ENCODE measurements at regions not wholly inside any gene's neighbourhood (a gene's known extent, or its start where the extent isn't known, plus 50 kb on each side); places are given as distances from the start of the nearest gene placed in this dataset.

DNA sequence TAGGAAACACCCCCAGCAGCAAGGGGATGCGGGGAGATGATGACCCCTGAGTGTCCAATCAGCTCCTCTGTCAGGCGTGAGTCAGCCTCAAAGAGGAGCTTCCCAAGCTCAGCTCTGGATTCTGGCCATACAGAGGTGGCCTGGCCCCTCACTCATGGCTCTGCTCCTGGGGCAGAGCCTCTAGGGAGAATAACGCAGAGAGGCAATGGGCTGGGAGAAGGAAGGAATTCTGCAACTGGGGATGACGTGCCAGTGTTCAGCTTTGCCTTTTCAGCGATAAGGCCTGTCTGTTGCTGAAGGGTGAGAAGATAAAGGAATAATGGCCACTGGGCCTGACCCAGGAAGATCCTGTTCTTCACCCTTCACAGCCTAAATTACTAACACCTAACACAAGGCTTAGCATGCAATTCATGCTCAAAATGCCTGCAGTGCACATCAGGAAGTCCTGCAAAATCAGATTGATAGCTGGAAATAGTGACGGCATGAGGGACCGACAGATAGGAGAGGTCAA, 92.2 kb downstream of the TBX19 start:
- Mint-ChIP-seq H3K4me3 (no peak overlapping the region), H3K36me3 (no peaks in the 10 kb centered on the region), H3K27ac (no peak overlapping the region), H3K27me3 (ENCODE audit: low read depth in 3 of 3) (peaks cover 1 to 6% (median 3%) of the 10 kb centered on the region in 3 donors), H3K9me3 (no peaks in the 10 kb centered on the region), H3K4me1 (peaks cover 1% of the 10 kb centered on the region)
- intact Hi-C loops (cut with micrococcal nuclease): no loop called here
- H3K4me2 ChIP-seq (replicated peaks; ENCODE audit: extremely low read depth, low read length, poor library complexity, severe bottlenecking): no peak overlapping the region
- DNase-seq: no peak
- no peak overlapping the region for H3K4me3 ChIP-seq (replicated peaks in 1 of 3; ENCODE audit: low read depth in 2 of 3, low read length in 3 of 3)
- no peaks in the 10 kb centered on the region for H3K27me3 ChIP-seq (ENCODE audit: control insufficient read depth in 2 of 2, insufficient read depth in 2 of 2, low read length in 2 of 2)
- 57% methylated on average over 3 of the region's 7 CpGs for WGBS (ENCODE audit: insufficient coverage)
- no peak overlapping the region for H3K9ac ChIP-seq (ENCODE audit: insufficient read depth, low read length, poor library complexity, severe bottlenecking)
- H4K20me1 ChIP-seq (ENCODE audit: insufficient read depth, low read length): no peaks in the 10 kb centered on the region
- TF ChIP-seq, protein P1, sequence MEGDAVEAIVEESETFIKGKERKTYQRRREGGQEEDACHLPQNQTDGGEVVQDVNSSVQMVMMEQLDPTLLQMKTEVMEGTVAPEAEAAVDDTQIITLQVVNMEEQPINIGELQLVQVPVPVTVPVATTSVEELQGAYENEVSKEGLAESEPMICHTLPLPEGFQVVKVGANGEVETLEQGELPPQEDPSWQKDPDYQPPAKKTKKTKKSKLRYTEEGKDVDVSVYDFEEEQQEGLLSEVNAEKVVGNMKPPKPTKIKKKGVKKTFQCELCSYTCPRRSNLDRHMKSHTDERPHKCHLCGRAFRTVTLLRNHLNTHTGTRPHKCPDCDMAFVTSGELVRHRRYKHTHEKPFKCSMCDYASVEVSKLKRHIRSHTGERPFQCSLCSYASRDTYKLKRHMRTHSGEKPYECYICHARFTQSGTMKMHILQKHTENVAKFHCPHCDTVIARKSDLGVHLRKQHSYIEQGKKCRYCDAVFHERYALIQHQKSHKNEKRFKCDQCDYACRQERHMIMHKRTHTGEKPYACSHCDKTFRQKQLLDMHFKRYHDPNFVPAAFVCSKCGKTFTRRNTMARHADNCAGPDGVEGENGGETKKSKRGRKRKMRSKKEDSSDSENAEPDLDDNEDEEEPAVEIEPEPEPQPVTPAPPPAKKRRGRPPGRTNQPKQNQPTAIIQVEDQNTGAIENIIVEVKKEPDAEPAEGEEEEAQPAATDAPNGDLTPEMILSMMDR (IDR thresholded peaks at IDR 0.05): no peak
- no peaks in the 10 kb centered on the region for H3K9me3 ChIP-seq (replicated peaks in 1 of 2; ENCODE audit: control insufficient read depth in 1 of 2, insufficient read depth in 1 of 2, low read length in 2 of 2)
- H3K79me2 ChIP-seq (ENCODE audit: insufficient read depth, low read length): no peaks in the 10 kb centered on the region
- no peaks in the 10 kb centered on the region for H3K4me1 ChIP-seq (ENCODE audit: control insufficient read depth in 1 of 2, insufficient read depth in 2 of 2, low read length in 2 of 2)
- H3K27ac ChIP-seq (ENCODE audit: low read depth in 1 of 2, low read length in 2 of 2): no peak overlapping the region
- no peak overlapping the region for H2AFZ ChIP-seq (ENCODE audit: insufficient read depth, low read depth, low read length, poor library complexity, severe bottlenecking)
- no peaks in the 10 kb centered on the region for H3K36me3 ChIP-seq (replicated peaks in 1 of 2; ENCODE audit: control insufficient read depth in 1 of 2, insufficient read depth in 2 of 2, low read length in 2 of 2)

DNA sequence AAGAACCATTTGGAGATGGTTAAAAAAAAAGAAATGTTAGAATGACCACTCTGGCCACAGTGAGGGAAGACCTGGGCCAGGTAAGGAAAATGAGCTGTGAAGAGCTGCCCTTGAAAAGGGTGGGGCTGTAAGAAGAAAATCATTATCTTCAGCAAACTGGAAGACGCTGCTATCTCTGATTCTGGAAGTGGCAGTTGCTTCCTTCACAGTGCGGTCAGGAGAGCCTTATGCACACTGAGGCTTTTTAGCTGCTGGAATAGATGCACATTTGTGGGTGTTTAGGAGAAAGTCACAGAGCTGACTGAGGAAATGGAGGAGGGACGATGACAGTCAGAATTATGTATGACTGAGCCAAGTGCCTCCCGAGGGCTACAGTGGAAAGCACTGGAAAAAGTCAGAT, 91.6 kb downstream of the TBX19 start:
- Mint-ChIP-seq H3K36me3 (no peaks in the 10 kb centered on the region), H3K27ac (peak overlapping the region in 1 of 7 donors; percentile 6), H3K4me3 (no peak overlapping the region), H3K9me3 (no peaks in the 10 kb centered on the region), H3K27me3 (ENCODE audit: low read depth in 3 of 3) (peaks cover 1 to 6% (median 1%) of the 10 kb centered on the region in 3 donors), H3K4me1 (peaks cover 1% of the 10 kb centered on the region)
- Histone ChIP-seq H3K4me1 (ENCODE audit: control insufficient read depth in 1 of 2, insufficient read depth in 2 of 2, low read length in 2 of 2) (no peaks in the 10 kb centered on the region), H3K9me3 (replicated peaks in 1 of 2; ENCODE audit: control insufficient read depth in 1 of 2, insufficient read depth in 1 of 2, low read length in 2 of 2) (no peaks in the 10 kb centered on the region), H3K27me3 (ENCODE audit: control insufficient read depth in 2 of 2, insufficient read depth in 2 of 2, low read length in 2 of 2) (no peaks in the 10 kb centered on the region), H3K9ac (ENCODE audit: insufficient read depth, low read length, poor library complexity, severe bottlenecking) (no peak overlapping the region), H3K4me3 (replicated peaks in 1 of 3; ENCODE audit: low read depth in 2 of 3, low read length in 3 of 3) (no peak overlapping the region), H3K79me2 (ENCODE audit: insufficient read depth, low read length) (no peaks in the 10 kb centered on the region), H3K4me2 (replicated peaks; ENCODE audit: extremely low read depth, low read length, poor library complexity, severe bottlenecking) (no peak overlapping the region), H2AFZ (ENCODE audit: insufficient read depth, low read depth, low read length, poor library complexity, severe bottlenecking) (peak overlapping the region; percentile 24), H3K36me3 (replicated peaks in 1 of 2; ENCODE audit: control insufficient read depth in 1 of 2, insufficient read depth in 2 of 2, low read length in 2 of 2) (no peaks in the 10 kb centered on the region), H3K27ac (ENCODE audit: low read depth in 1 of 2, low read length in 2 of 2) (no peak overlapping the region), H4K20me1 (ENCODE audit: insufficient read depth, low read length) (no peaks in the 10 kb centered on the region)
- no peak for DNase-seq
- intact Hi-C loops (cut with micrococcal nuclease): no loop called here
- WGBS (ENCODE audit: insufficient coverage): 62% methylated on average over 4 of the region's 4 CpGs
- TF ChIP-seq, protein P1 (IDR thresholded peaks at IDR 0.05): no peak

Data from CD14-positive monocyte (primary cell).